ENCODE measurements at regions not wholly inside any gene's neighbourhood (a gene's known extent, or its start where the extent isn't known, plus 50 kb on each side); places are given as distances from the start of the nearest gene placed in this dataset.

- Histone ChIP-seq H3K4me1 (peaks cover 31 to 59% (median 50%) of the 10 kb centered on the region in 10 experiments), H3K9ac (peak overlapping the region in 1 of 11 experiments; percentile 1; a peak in 1 of 22 replicates), H3K4me3 (no peak overlapping the region)
Measured at GRCh38 chr4:184287697-184288255, 70.1 kb upstream of the ENPP6 start.

GRCh38 chr4:184286358-184286757 lies 68.7 kb upstream of the ENPP6 start:
- Histone ChIP-seq H3K9me3 (replicated peaks in 1 of 11) (no peaks in the 10 kb centered on the region), H3K27ac (no peak overlapping the region), H3K4me3 (no peak overlapping the region), H3K4me1 (peaks cover 40 to 70% (median 61%) of the 10 kb centered on the region in 10 experiments), H4K20me1 (no peaks in the 10 kb centered on the region), H3K9ac (no peak overlapping the region), H3K27me3 (no peaks in the 10 kb centered on the region), H3K4me2 (no peak overlapping the region; a peak in 1 of 22 replicates), H3K36me3 (no peaks in the 10 kb centered on the region)
- no peak for TF ChIP-seq Cebpa-rat (IDR thresholded peaks at IDR 0.05)

More at GRCh38 chr4:184287697-184288255, 70.1 kb upstream of the ENPP6 start:
- no peaks in the 10 kb centered on the region for H3K36me3 ChIP-seq
- peak overlapping the region; percentile 15 to 84 (median 69); a peak in 21 of 22 replicates for H3K4me2 ChIP-seq
- peak overlapping the region in 1 of 11 experiments; percentile 1; a peak in 1 of 22 replicates for H3K27ac ChIP-seq
- no peaks in the 10 kb centered on the region for H3K9me3 ChIP-seq (replicated peaks in 1 of 11)
- TF ChIP-seq Cebpa-rat (IDR thresholded peaks at IDR 0.05) = no peak
- no peaks in the 10 kb centered on the region for H3K27me3 ChIP-seq
- no peaks in the 10 kb centered on the region for H4K20me1 ChIP-seq

- Histone ChIP-seq H3K36me3 (no peaks in the 10 kb centered on the region), H3K27ac (no peak overlapping the region), H3K9ac (no peak overlapping the region), H4K20me1 (no peaks in the 10 kb centered on the region), H3K4me3 (no peak overlapping the region), H3K9me3 (replicated peaks in 1 of 11) (peaks cover 0 to 3% (median 0%) of the 10 kb centered on the region in 11 experiments; a peak in 1 of 22 replicates), H3K4me1 (peaks cover 47 to 71% (median 58%) of the 10 kb centered on the region in 10 experiments), H3K27me3 (no peaks in the 10 kb centered on the region), H3K4me2 (0 out of 22 replicates have a peak overlapping the region, but pooled peaks of 1 of the 11 experiments have one; percentile 68)
- TF ChIP-seq Cebpa-rat (IDR thresholded peaks at IDR 0.05) = no peak
Measured at GRCh38 chr4:184284742-184285141, 67.1 kb upstream of the ENPP6 start.

GRCh38 chr4:184284336-184284690 lies 66.6 kb upstream of the ENPP6 start:
- H3K4me2 ChIP-seq = peak overlapping the region in 4 of 11 experiments; percentile 59 to 69 (median 67); a peak in 6 of 22 replicates
- no peak overlapping the region for H3K4me3 ChIP-seq
- TF ChIP-seq Cebpa-rat (IDR thresholded peaks at IDR 0.05) = no peak
- no peak overlapping the region for H3K9ac ChIP-seq
- H3K36me3 ChIP-seq = no peaks in the 10 kb centered on the region
- peaks cover 0 to 3% (median 0%) of the 10 kb centered on the region in 11 experiments; a peak in 1 of 22 replicates for H3K9me3 ChIP-seq (replicated peaks in 1 of 11)
- no peaks in the 10 kb centered on the region for H4K20me1 ChIP-seq
- no peaks in the 10 kb centered on the region for H3K27me3 ChIP-seq
- H3K4me1 ChIP-seq = peaks cover 45 to 70% (median 56%) of the 10 kb centered on the region in 10 experiments
- H3K27ac ChIP-seq = peak overlapping the region in 1 of 11 experiments; percentile 30; a peak in 1 of 22 replicates

GRCh38 chr4:184283659-184284335 lies 66.1 kb upstream of the ENPP6 start:
- H3K9ac ChIP-seq = peak overlapping the region in 1 of 11 experiments; percentile 26; a peak in 1 of 22 replicates
- peak overlapping the region; percentile 46 to 77 (median 68); a peak in 21 of 22 replicates for H3K4me2 ChIP-seq
- H3K4me3 ChIP-seq = no peak overlapping the region

GRCh38 chr4:184282895-184283654 lies 65.4 kb upstream of the ENPP6 start:
- H3K4me2 ChIP-seq = peak overlapping the region; percentile 46 to 77 (median 68)
- peaks cover 33 to 57% (median 44%) of the 10 kb centered on the region in 10 experiments for H3K4me1 ChIP-seq
- no peaks in the 10 kb centered on the region for H3K27me3 ChIP-seq
- H3K27ac ChIP-seq = peak overlapping the region in 4 of 11 experiments; percentile 2 to 33 (median 20); a peak in 4 of 22 replicates
- peak overlapping the region in 4 of 11 experiments; percentile 1 to 26 (median 12); a peak in 4 of 22 replicates for H3K9ac ChIP-seq
- H3K36me3 ChIP-seq = no peaks in the 10 kb centered on the region
- no peaks in the 10 kb centered on the region for H4K20me1 ChIP-seq
- no peak overlapping the region for H3K4me3 ChIP-seq
- TF ChIP-seq Cebpa-rat (IDR thresholded peaks at IDR 0.05) = no peak
- peaks cover 0 to 4% (median under 1%) of the 10 kb centered on the region in 11 experiments; a peak in 12 of 22 replicates for H3K9me3 ChIP-seq (replicated peaks in 1 of 11)

More at GRCh38 chr4:184283659-184284335, 66.1 kb upstream of the ENPP6 start:
- no peaks in the 10 kb centered on the region for H3K36me3 ChIP-seq
- no peaks in the 10 kb centered on the region for H3K27me3 ChIP-seq
- no peak for TF ChIP-seq Cebpa-rat (IDR thresholded peaks at IDR 0.05)
- peaks cover 0 to 3% (median 0%) of the 10 kb centered on the region in 11 experiments; a peak in 1 of 22 replicates for H3K9me3 ChIP-seq (replicated peaks in 1 of 11)
- H3K27ac ChIP-seq = peak overlapping the region in 5 of 11 experiments; percentile 2 to 33 (median 23); a peak in 5 of 22 replicates
- peaks cover 41 to 65% (median 51%) of the 10 kb centered on the region in 10 experiments for H3K4me1 ChIP-seq
- no peaks in the 10 kb centered on the region for H4K20me1 ChIP-seq

- H3K4me2 ChIP-seq = peak overlapping the region; percentile 46 to 77 (median 68)
- peaks cover 26 to 49% (median 36%) of the 10 kb centered on the region in 10 experiments for H3K4me1 ChIP-seq
- H3K36me3 ChIP-seq = no peaks in the 10 kb centered on the region
- peaks cover 7 to 12% (median 9%) of the 10 kb centered on the region in 11 experiments for H3K9me3 ChIP-seq (replicated peaks in 1 of 11)
- no peak overlapping the region for H3K4me3 ChIP-seq
- peak overlapping the region in 5 of 11 experiments; percentile 5 to 28 (median 24); a peak in 6 of 22 replicates for H3K27ac ChIP-seq
- no peaks in the 10 kb centered on the region for H4K20me1 ChIP-seq
- H3K9ac ChIP-seq = peak overlapping the region in 5 of 11 experiments; percentile 5 to 28 (median 23); a peak in 2 of 22 replicates
- no peak for TF ChIP-seq Cebpa-rat (IDR thresholded peaks at IDR 0.05)
- no peaks in the 10 kb centered on the region for H3K27me3 ChIP-seq
Measured at GRCh38 chr4:184282251-184282713, 64.6 kb upstream of the ENPP6 start.

Measured in BLaER1 treated with 17β-estradiol and CSF1 and Interleukin-3, amounts not matched to agents 10 nM and 100 nM (cell line).